MM.1S (cell line): ENCODE measurements at regions not wholly inside any gene's neighbourhood (a gene's known extent, or its start where the extent isn't known, plus 50 kb on each side); places are given as distances from the start of the nearest gene placed in this dataset.

Source experiments
- EZH2phosphoT487 ChIP-seq: fragments of 300-600 bp; sonication (generic); IDR thresholded peaks from 2 replicates; pipeline ENCODE4 v1.6.1; 2018; ENCODE audit warnings: antibody characterized with exemption, low read length
- TF ChIP-seq, protein P1 (sequence below): fragments of 300-600 bp; sonication (generic); IDR thresholded peaks from 2 replicates; pipeline ENCODE4 v1.5.1; 2016; ENCODE audit warnings: antibody characterized with exemption, low read length, mixed read lengths

DNA sequence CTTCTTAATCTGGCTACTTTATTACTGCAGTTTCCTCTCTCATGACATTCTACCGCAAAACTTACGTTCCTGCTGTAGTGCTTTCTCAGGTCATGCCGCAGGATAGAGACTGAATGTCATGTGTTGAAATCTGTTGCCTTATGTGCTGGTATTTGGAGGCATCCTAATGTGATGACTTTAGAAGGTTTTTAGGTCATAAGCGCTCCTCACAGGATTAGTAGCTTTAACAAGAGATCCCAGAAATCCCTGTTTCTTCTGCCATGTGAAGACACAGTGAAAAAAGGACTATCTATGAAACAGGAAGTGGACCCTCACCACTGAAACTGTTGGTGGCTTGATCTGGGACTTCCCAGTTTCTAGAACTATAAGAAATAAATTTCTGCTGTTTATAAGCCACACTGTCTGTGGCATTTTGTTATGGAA lies 209.3 kb downstream of the LACC1 start:
- TF ChIP-seq, protein P1, sequence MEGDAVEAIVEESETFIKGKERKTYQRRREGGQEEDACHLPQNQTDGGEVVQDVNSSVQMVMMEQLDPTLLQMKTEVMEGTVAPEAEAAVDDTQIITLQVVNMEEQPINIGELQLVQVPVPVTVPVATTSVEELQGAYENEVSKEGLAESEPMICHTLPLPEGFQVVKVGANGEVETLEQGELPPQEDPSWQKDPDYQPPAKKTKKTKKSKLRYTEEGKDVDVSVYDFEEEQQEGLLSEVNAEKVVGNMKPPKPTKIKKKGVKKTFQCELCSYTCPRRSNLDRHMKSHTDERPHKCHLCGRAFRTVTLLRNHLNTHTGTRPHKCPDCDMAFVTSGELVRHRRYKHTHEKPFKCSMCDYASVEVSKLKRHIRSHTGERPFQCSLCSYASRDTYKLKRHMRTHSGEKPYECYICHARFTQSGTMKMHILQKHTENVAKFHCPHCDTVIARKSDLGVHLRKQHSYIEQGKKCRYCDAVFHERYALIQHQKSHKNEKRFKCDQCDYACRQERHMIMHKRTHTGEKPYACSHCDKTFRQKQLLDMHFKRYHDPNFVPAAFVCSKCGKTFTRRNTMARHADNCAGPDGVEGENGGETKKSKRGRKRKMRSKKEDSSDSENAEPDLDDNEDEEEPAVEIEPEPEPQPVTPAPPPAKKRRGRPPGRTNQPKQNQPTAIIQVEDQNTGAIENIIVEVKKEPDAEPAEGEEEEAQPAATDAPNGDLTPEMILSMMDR, result no peak
- no peak for TF ChIP-seq EZH2phosphoT487
